HUDEP-2 (cell line): ENCODE measurements at regions not wholly inside any gene's neighbourhood (a gene's known extent, or its start where the extent isn't known, plus 50 kb on each side); places are given as distances from the start of the nearest gene placed in this dataset.
"Not testable (repeated sequence)": the region's sequence is repeated elsewhere in the genome, so short reads cannot be mapped to it uniquely, and the experiment has no call there.

ENCODE experiments used
- DNase-seq, 76 experiments: peaks; one replicate each; lab custom pipeline; 2025; ENCODE audit not compliant: unreplicated experiment in 76 of 76; lab: John Stamatoyannopoulos, UW

GRCh38 chr15:81908111-81908510 lies 137.7 kb downstream of the MEX3B start:
- DNase-seq: no peak

GRCh38 chr15:81907521-81907920 lies 138.3 kb downstream of the MEX3B start:
- DNase-seq: no peak

- no peak for DNase-seq
Observed at GRCh38 chr15:81905889-81906288, 139.9 kb downstream of the MEX3B start.

- no peak for DNase-seq
Observed at GRCh38 chr15:81901319-81901718, 144.5 kb downstream of the MEX3B start.

GRCh38 chr15:81899730-81900129 lies 146.1 kb downstream of the MEX3B start:
- no peak for DNase-seq

- DNase-seq: no peak
Observed at GRCh38 chr15:81899024-81899423, 146.8 kb downstream of the MEX3B start.

GRCh38 chr15:81897057-81897677 lies 148.7 kb downstream of the MEX3B start:
- no peak for DNase-seq

- no peak for DNase-seq
Observed at GRCh38 chr15:81896356-81896755, 149.5 kb downstream of the MEX3B start.

- DNase-seq: no peak
Observed at GRCh38 chr15:81895723-81896122, 150.1 kb downstream of the MEX3B start.

GRCh38 chr15:81894061-81894460 lies 151.8 kb downstream of the MEX3B start:
- peak in 1 of 76 experiments; percentile 1 for DNase-seq

- DNase-seq: no peak
Observed at GRCh38 chr15:81893182-81893835, 152.5 kb downstream of the MEX3B start.

GRCh38 chr15:81890496-81890895 lies 155.3 kb downstream of the MEX3B start:
- no peak for DNase-seq

GRCh38 chr15:81889485-81889881 lies 156.3 kb downstream of the MEX3B start:
- no peak for DNase-seq

- no peak for DNase-seq
Observed at GRCh38 chr15:81888748-81889484, 156.9 kb downstream of the MEX3B start.

GRCh38 chr15:81887912-81888311 lies 157.9 kb downstream of the MEX3B start:
- no peak for DNase-seq

- not testable (repeated sequence) for DNase-seq
Observed at GRCh38 chr15:81887188-81887587, 158.6 kb downstream of the MEX3B start.

- DNase-seq: no peak
Observed at GRCh38 chr15:81886591-81886990, 159.2 kb downstream of the MEX3B start.

GRCh38 chr15:81886080-81886479 lies 159.7 kb downstream of the MEX3B start:
- DNase-seq: no peak

GRCh38 chr15:81885135-81885534 lies 160.7 kb downstream of the MEX3B start:
- no peak for DNase-seq

GRCh38 chr15:81882504-81882903 lies 163.3 kb downstream of the MEX3B start:
- DNase-seq: no peak

- DNase-seq: no peak
Observed at GRCh38 chr15:81880833-81881232, 165.0 kb downstream of the MEX3B start.

- no peak for DNase-seq
Observed at GRCh38 chr15:81880314-81880713, 165.5 kb downstream of the MEX3B start.
